OCI-M1 (cell line): ENCODE measurements at regions not wholly inside any gene's neighbourhood (a gene's known extent, or its start where the extent isn't known, plus 50 kb on each side); places are given as distances from the start of the nearest gene placed in this dataset.
A peak's percentile ranks its signal among the peaks of the same experiment; 100 is the strongest.

Source experiments
- DNase-seq: peaks from one replicate; lab custom pipeline; 2025; lab: John Stamatoyannopoulos, UW

- DNase-seq, result no peak
These were observed 763.4 kb upstream of the ARGLU1 start for GRCh38 chr13:107331359-107331758.

GRCh38 chr13:107330484-107330883 lies 762.5 kb upstream of the ARGLU1 start:
- no peak for DNase-seq

GRCh38 chr13:107329991-107330390 lies 762.1 kb upstream of the ARGLU1 start:
- DNase-seq, result no peak

- DNase-seq, result no peak
These were observed 756.7 kb upstream of the ARGLU1 start for GRCh38 chr13:107324416-107325204.

- no peak for DNase-seq
These were observed 754.3 kb upstream of the ARGLU1 start for GRCh38 chr13:107322228-107322627.

- no peak for DNase-seq
These were observed 737.2 kb upstream of the ARGLU1 start for GRCh38 chr13:107305178-107305577.

- DNase-seq, result peak; percentile 26
These were observed 733.9 kb upstream of the ARGLU1 start for GRCh38 chr13:107301724-107302374.

GRCh38 chr13:107299717-107300116 lies 731.8 kb upstream of the ARGLU1 start:
- no peak for DNase-seq

GRCh38 chr13:107296804-107297203 lies 728.9 kb upstream of the ARGLU1 start:
- DNase-seq, result no peak

GRCh38 chr13:107295416-107296140 lies 727.6 kb upstream of the ARGLU1 start:
- no peak for DNase-seq

GRCh38 chr13:107293924-107294323 lies 726.0 kb upstream of the ARGLU1 start:
- DNase-seq, result no peak

- no peak for DNase-seq
These were observed 723.9 kb upstream of the ARGLU1 start for GRCh38 chr13:107291875-107292274.

GRCh38 chr13:107289540-107289939 lies 721.6 kb upstream of the ARGLU1 start:
- no peak for DNase-seq

GRCh38 chr13:107284173-107284572 lies 716.2 kb upstream of the ARGLU1 start:
- no peak for DNase-seq

GRCh38 chr13:107277911-107278310 lies 710.0 kb upstream of the ARGLU1 start:
- no peak for DNase-seq

GRCh38 chr13:107276936-107277335 lies 709.0 kb upstream of the ARGLU1 start:
- no peak for DNase-seq

GRCh38 chr13:107275945-107276614 lies 708.1 kb upstream of the ARGLU1 start:
- no peak for DNase-seq

GRCh38 chr13:107275312-107275711 lies 707.4 kb upstream of the ARGLU1 start:
- no peak for DNase-seq

GRCh38 chr13:107271227-107271626 lies 703.3 kb upstream of the ARGLU1 start:
- DNase-seq, result peak; percentile 58

GRCh38 chr13:107266657-107267056 lies 698.7 kb upstream of the ARGLU1 start:
- no peak for DNase-seq

- DNase-seq, result no peak
These were observed 690.8 kb upstream of the ARGLU1 start for GRCh38 chr13:107258599-107259187.

- DNase-seq, result no peak
These were observed 686.5 kb upstream of the ARGLU1 start for GRCh38 chr13:107254392-107254791.
